Posterior vena cava (tissue), 2 donors: ENCODE measurements at regions not wholly inside any gene's neighbourhood (a gene's known extent, or its start where the extent isn't known, plus 50 kb on each side); places are given as distances from the start of the nearest gene placed in this dataset.

Experiments used
- DNase-seq: peaks from one replicate; pipeline ENCODE4 v3.0.0-alpha.2; 2020; ENCODE audit warnings: low spot score
- intact Hi-C, 2 donors: fragments of 100-400 bp; cut with DNase I; formaldehyde crosslinking; loops; one replicate each; pipeline versions ENCODE4 v1.14.1 to v1.14.2; 2022 to 2023
- donor health status: DM: yes; HTN: yes; CAD: no.
- donor health status: DM: yes; HTN: yes; CAD: no.

- intact Hi-C loops = no loop called here
- DNase-seq = no peak
Measured at GRCh38 chr5:135705941-135706466, 127.2 kb upstream of the CXCL14 start.

DNA sequence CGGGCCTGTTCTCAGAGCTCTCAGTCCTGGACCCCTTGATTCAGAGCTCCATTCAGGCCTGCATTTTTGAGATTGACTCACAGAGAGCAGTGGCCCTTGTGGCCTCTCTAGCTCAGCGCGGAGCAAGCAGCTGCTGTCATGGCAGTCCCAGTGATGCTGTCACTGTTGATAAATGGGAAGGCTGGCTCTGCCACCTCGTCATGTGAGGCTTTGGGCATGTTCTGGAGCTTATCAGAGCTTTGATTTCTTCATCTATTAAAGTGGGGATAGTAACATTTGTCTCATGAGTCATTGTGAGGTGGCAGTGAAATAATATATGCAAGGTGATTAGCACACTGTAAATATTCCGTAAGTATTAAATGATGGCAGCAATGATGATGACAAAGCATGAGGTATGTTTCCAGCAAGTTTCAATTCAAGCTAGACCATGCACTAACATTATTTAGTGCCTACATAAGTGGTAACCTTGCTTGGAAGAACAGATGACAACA, 126.4 kb upstream of the CXCL14 start:
- no peak for DNase-seq
- intact Hi-C loops = no loop called here

DNA sequence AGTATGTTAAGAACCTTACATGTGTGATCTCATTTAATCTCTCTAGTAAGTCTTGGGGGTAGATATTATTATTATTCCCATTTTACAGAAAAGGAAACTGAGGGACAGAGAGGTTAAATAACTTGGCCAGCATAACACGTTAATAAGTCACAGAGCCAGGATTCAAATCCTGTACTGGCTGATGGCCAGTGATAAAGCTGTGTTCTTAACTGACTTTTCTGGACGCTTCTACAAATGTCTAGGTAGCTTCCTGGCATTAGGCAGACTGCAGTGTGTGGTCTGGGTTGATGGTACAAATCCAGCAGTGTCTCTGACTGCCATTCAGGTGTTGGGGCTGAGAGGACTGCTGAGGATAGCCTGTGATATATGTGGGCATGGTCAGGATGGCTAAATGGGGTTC, 125.8 kb upstream of the CXCL14 start:
- intact Hi-C loops = loop anchor here in 1 of 2 donors (5.0 kb wide), 1 partner anchor 1883 kb away; no protein-coding TSS in a partner anchor

GRCh38 chr5:135703016-135703550, 124.3 kb upstream of the CXCL14 start:
- intact Hi-C loops = loop anchor here in 1 of 2 donors (5.0 kb wide), 1 partner anchor 1884 kb away; no protein-coding TSS in a partner anchor

More for the DNA sequence above, 125.8 kb upstream of the CXCL14 start:
- DNase-seq = no peak

GRCh38 chr5:135702191-135702590, 123.4 kb upstream of the CXCL14 start:
- intact Hi-C loops = loop anchor here in 1 of 2 donors (5.0 kb wide), 1 partner anchor 1885 kb away; no protein-coding TSS in a partner anchor
- DNase-seq = no peak

More at GRCh38 chr5:135703016-135703550, 124.3 kb upstream of the CXCL14 start:
- DNase-seq = no peak

DNA sequence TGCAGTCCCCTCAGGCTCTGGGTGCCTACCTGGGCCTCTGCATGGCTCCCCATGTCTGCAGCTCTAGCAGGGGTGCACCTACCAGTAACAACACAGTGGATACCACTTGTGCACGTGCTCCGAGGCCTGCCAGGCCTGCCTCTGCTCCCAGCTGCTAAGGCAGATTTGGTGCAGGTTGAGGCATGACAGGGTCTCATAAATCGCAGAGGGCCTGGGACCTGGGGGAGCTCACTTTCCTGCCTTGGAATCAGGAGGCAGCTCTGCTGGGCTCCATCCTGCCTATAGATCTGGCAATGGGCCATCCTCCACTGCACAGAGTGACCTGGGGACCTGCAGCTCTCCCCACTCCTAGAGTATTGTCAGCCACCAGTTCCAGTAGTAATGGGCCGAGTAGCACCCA, 121.9 kb upstream of the CXCL14 start:
- intact Hi-C loops = loop anchor here in 1 of 2 donors (5.0 kb wide), 1 partner anchor 1887 kb away; no protein-coding TSS in a partner anchor

GRCh38 chr5:135697959-135698345, 119.2 kb upstream of the CXCL14 start:
- intact Hi-C loops = no loop called here
- DNase-seq = no peak

More for the DNA sequence above, 121.9 kb upstream of the CXCL14 start:
- no peak for DNase-seq

- DNase-seq = no peak
- intact Hi-C loops = no loop called here
Measured at GRCh38 chr5:135697251-135697958, 118.6 kb upstream of the CXCL14 start.

DNA sequence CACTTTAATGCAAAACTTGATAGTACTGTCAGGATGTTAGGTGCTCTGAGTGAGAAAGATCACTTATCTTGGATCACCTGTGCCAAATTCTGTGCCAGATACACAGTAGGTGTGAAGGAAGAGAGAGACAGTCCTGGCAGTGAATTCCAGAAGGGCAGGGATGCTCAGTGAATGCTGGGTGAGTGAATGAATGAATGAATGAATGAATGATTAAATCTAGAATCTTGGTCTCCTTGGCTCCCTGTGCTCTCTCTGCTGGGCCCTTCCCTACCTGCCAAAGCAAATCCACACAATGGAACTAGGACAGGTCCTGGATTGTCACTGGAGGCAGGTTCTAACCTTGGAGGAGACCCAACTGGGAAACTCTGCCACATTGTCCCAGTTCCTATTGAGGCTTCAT, 117.5 kb upstream of the CXCL14 start:
- DNase-seq = no peak
- intact Hi-C loops = no loop called here

GRCh38 chr5:135695656-135696313, 117.0 kb upstream of the CXCL14 start:
- DNase-seq = no peak
- intact Hi-C loops = no loop called here

DNA sequence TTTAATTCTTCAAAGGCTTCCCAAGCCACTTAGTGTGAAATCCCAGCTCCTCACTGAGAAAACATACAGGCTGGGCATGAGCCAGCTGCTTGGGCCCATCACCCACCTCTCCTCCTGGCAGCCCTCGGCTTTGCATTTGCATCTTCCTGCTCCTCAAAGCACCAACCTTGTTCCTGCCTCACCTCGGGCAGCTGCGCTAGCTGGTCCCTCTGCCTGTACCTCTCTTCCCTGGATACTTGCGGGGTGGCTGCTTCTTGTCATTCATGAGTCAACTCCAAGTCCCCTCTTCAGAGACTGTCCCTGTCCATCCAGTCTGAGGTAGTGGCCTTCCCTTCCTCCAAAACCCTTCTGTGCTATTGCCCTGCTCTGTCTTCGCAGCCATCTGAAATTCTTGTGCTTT, 116.1 kb upstream of the CXCL14 start:
- intact Hi-C loops = no loop called here
- no peak for DNase-seq

GRCh38 chr5:135694012-135694411, 115.2 kb upstream of the CXCL14 start:
- intact Hi-C loops = no loop called here
- no peak for DNase-seq

DNA sequence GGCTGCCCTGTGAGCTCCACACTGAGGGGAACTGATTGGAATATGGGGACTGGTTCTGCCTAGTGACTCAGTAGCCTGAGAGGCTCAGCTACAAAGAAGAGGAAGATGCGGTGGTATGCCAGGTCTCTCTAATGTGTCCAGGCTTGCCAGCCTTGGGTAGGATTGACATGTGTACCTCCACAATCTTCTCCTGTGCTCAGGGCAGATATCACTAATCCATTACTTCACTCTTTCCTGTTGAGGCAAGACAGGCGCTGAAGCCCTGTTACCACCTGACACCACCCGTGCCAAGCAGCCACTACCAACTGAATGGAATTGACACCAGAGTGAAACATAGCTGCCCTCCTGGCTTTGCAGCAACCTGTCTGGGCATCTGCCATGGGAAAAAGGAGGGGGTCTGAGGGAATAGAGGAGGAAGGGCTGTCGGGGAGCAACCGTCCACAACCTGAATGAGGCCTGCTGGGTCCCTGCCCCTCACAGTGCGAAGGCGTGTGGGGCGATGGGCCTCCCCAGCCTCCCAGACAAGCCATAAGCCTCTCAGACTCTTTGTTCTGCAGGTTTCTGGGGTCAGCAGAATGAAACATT, 114.7 kb upstream of the CXCL14 start:
- intact Hi-C loops = loop anchor here in 1 of 2 donors (2.0 kb wide), 1 partner anchor 35 kb away; no protein-coding TSS in a partner anchor
- no peak for DNase-seq

GRCh38 chr5:135691044-135691443, 112.3 kb upstream of the CXCL14 start:
- no peak for DNase-seq
- intact Hi-C loops = no loop called here

- intact Hi-C loops = no loop called here
- no peak for DNase-seq
Measured at GRCh38 chr5:135690466-135690865, 111.7 kb upstream of the CXCL14 start.

GRCh38 chr5:135689506-135689905, 110.7 kb upstream of the CXCL14 start:
- DNase-seq = no peak
- intact Hi-C loops = no loop called here

- no peak for DNase-seq
Measured at GRCh38 chr5:135688385-135688784, 109.6 kb upstream of the CXCL14 start.

GRCh38 chr5:135683189-135683588, 104.4 kb upstream of the CXCL14 start:
- intact Hi-C loops = no loop called here
- DNase-seq = no peak

More at GRCh38 chr5:135688385-135688784, 109.6 kb upstream of the CXCL14 start:
- intact Hi-C loops = no loop called here

- intact Hi-C loops = no loop called here
- no peak for DNase-seq
Measured at GRCh38 chr5:135680713-135681112, 101.9 kb upstream of the CXCL14 start.
